ENCODE measurements at regions not wholly inside any gene's neighbourhood (a gene's known extent, or its start where the extent isn't known, plus 50 kb on each side); places are given as distances from the start of the nearest gene placed in this dataset.
A peak's percentile ranks its signal among the peaks of the same experiment; 100 is the strongest.
"Not testable (repeated sequence)": the region's sequence is repeated elsewhere in the genome, so short reads cannot be mapped to it uniquely, and the experiment has no call there.

GRCh38 chr10:52541006-52541473 lies 227.0 kb downstream of the DKK1 start:
- no peak for DNase-seq

GRCh38 chr10:52542906-52543305 lies 228.8 kb downstream of the DKK1 start:
- no peak for DNase-seq

GRCh38 chr10:52551046-52551445 lies 221.5 kb downstream of the MBL2 start:
- DNase-seq: no peak

- no peak for DNase-seq
Measured at GRCh38 chr10:52558090-52558489, 214.5 kb downstream of the MBL2 start.

- no peak for DNase-seq
Measured at GRCh38 chr10:52561322-52561721, 211.3 kb downstream of the MBL2 start.

GRCh38 chr10:52563360-52563759 lies 209.2 kb downstream of the MBL2 start:
- no peak for DNase-seq

GRCh38 chr10:52566471-52567246 lies 205.9 kb downstream of the MBL2 start:
- peak; percentile 8 to 15 for DNase-seq

- no peak for DNase-seq
Measured at GRCh38 chr10:52567247-52567580, 205.4 kb downstream of the MBL2 start.

- no peak for DNase-seq
Measured at GRCh38 chr10:52568309-52568708, 204.3 kb downstream of the MBL2 start.

GRCh38 chr10:52570490-52570889 lies 202.1 kb downstream of the MBL2 start:
- DNase-seq: no peak

GRCh38 chr10:52571018-52571417 lies 201.6 kb downstream of the MBL2 start:
- DNase-seq: no peak

GRCh38 chr10:52571516-52572182 lies 200.9 kb downstream of the MBL2 start:
- DNase-seq: no peak

GRCh38 chr10:52573347-52573746 lies 199.2 kb downstream of the MBL2 start:
- no peak for DNase-seq

GRCh38 chr10:52574697-52575096 lies 197.9 kb downstream of the MBL2 start:
- DNase-seq: no peak

GRCh38 chr10:52577047-52577446 lies 195.5 kb downstream of the MBL2 start:
- DNase-seq: no peak

- no peak for DNase-seq
Measured at GRCh38 chr10:52578871-52579405, 193.6 kb downstream of the MBL2 start.

- DNase-seq: not testable (repeated sequence)
Measured at GRCh38 chr10:52581636-52582035, 190.9 kb downstream of the MBL2 start.

- no peak for DNase-seq
Measured at GRCh38 chr10:52583336-52583735, 189.2 kb downstream of the MBL2 start.

- DNase-seq: no peak
Measured at GRCh38 chr10:52586710-52587109, 185.9 kb downstream of the MBL2 start.

- DNase-seq: no peak
Measured at GRCh38 chr10:52597189-52597863, 175.3 kb downstream of the MBL2 start.

- DNase-seq: no peak
Measured at GRCh38 chr10:52598936-52599335, 173.6 kb downstream of the MBL2 start.

- DNase-seq: no peak
Measured at GRCh38 chr10:52599551-52600200, 172.9 kb downstream of the MBL2 start.
